HG03060 (cell line): ENCODE measurements at regions not wholly inside any gene's neighbourhood (a gene's known extent, or its start where the extent isn't known, plus 50 kb on each side); places are given as distances from the start of the nearest gene placed in this dataset.
A peak's percentile ranks its signal among the peaks of the same experiment; 100 is the strongest.
"Not testable (repeated sequence)": the region's sequence is repeated elsewhere in the genome, so short reads cannot be mapped to it uniquely, and the experiment has no call there.

Experiments
- ATAC-seq: cut with Tn5 transposase; IDR thresholded peaks from one replicate; pipeline ENCODE4 v1.9.1; 2021; ENCODE audit warnings: low read depth, moderate number of reproducible peaks; ENCODE audit not compliant: unreplicated experiment

- ATAC-seq = peak; percentile 50
Measured at GRCh38 chr5:36739751-36740221, 133.4 kb downstream of the SLC1A3 start.

- ATAC-seq = no peak
Measured at GRCh38 chr5:36740259-36740898, 134.0 kb downstream of the SLC1A3 start.

- ATAC-seq = no peak
Measured at GRCh38 chr5:36741128-36741527, 134.7 kb downstream of the SLC1A3 start.

GRCh38 chr5:36743891-36744772, 132.4 kb upstream of the NIPBL start:
- ATAC-seq = no peak

- ATAC-seq = no peak
Measured at GRCh38 chr5:36744773-36745589, 131.6 kb upstream of the NIPBL start.

- ATAC-seq = not testable (repeated sequence)
Measured at GRCh38 chr5:36747794-36748193, 128.8 kb upstream of the NIPBL start.

- ATAC-seq = no peak
Measured at GRCh38 chr5:36751886-36752285, 124.7 kb upstream of the NIPBL start.

- no peak for ATAC-seq
Measured at GRCh38 chr5:36755342-36755741, 121.2 kb upstream of the NIPBL start.

- ATAC-seq = no peak
Measured at GRCh38 chr5:36755920-36756488, 120.6 kb upstream of the NIPBL start.

- no peak for ATAC-seq
Measured at GRCh38 chr5:36756848-36757247, 119.7 kb upstream of the NIPBL start.

GRCh38 chr5:36759117-36759516, 117.5 kb upstream of the NIPBL start:
- ATAC-seq = no peak

- ATAC-seq = no peak
Measured at GRCh38 chr5:36763454-36763853, 113.1 kb upstream of the NIPBL start.

GRCh38 chr5:36765876-36766275, 110.7 kb upstream of the NIPBL start:
- no peak for ATAC-seq

GRCh38 chr5:36766981-36767380, 109.6 kb upstream of the NIPBL start:
- no peak for ATAC-seq

GRCh38 chr5:36768450-36768849, 108.1 kb upstream of the NIPBL start:
- no peak for ATAC-seq

- no peak for ATAC-seq
Measured at GRCh38 chr5:36769129-36769770, 107.3 kb upstream of the NIPBL start.

- no peak for ATAC-seq
Measured at GRCh38 chr5:36770125-36770524, 106.4 kb upstream of the NIPBL start.

- no peak for ATAC-seq
Measured at GRCh38 chr5:36772276-36773140, 104.1 kb upstream of the NIPBL start.

GRCh38 chr5:36777105-36777757, 99.3 kb upstream of the NIPBL start:
- ATAC-seq = no peak
